ENCODE measurements at regions not wholly inside any gene's neighbourhood (a gene's known extent, or its start where the extent isn't known, plus 50 kb on each side); places are given as distances from the start of the nearest gene placed in this dataset.

- no peak for TF ChIP-seq CTCF (conservative IDR thresholded peaks at IDR 0.05 in 1 of 2, IDR thresholded peaks at IDR 0.05 in 1 of 2; ENCODE audit: low read depth in 1 of 2, low read length in 2 of 2)
- no peak for TF ChIP-seq EZH2 (IDR thresholded peaks at IDR 0.05; ENCODE audit: low read length, missing control alignments)
Observed at GRCh38 chr4:151581570-151581969, 172.6 kb downstream of the FHIP1A start.

All from fibroblast of lung (primary cell).